ENCODE measurements at regions not wholly inside any gene's neighbourhood (a gene's known extent, or its start where the extent isn't known, plus 50 kb on each side); places are given as distances from the start of the nearest gene placed in this dataset.

- DNase-seq (ENCODE audit: low spot score), result no peak
- no peak for TF ChIP-seq CTCF (IDR thresholded peaks at IDR 0.05; ENCODE audit: extremely low read depth, missing control alignments)
These were observed 404.0 kb downstream of the PPARGC1A start for GRCh38 chr4:23485801-23486200.

- DNase-seq (ENCODE audit: low spot score), result no peak
- no peak for TF ChIP-seq CTCF (IDR thresholded peaks at IDR 0.05; ENCODE audit: extremely low read depth, missing control alignments)
These were observed 405.2 kb downstream of the PPARGC1A start for GRCh38 chr4:23484689-23485088.

GRCh38 chr4:23483320-23483960, 406.4 kb downstream of the PPARGC1A start:
- TF ChIP-seq CTCF (IDR thresholded peaks at IDR 0.05; ENCODE audit: extremely low read depth, missing control alignments), result no peak
- no peak for DNase-seq (ENCODE audit: low spot score)

GRCh38 chr4:23481566-23481965, 408.3 kb downstream of the PPARGC1A start:
- no peak for DNase-seq (ENCODE audit: low spot score)
- TF ChIP-seq CTCF (IDR thresholded peaks at IDR 0.05; ENCODE audit: extremely low read depth, missing control alignments), result no peak

- TF ChIP-seq CTCF (IDR thresholded peaks at IDR 0.05; ENCODE audit: extremely low read depth, missing control alignments), result no peak
- DNase-seq (ENCODE audit: low spot score), result no peak
These were observed 411.9 kb downstream of the PPARGC1A start for GRCh38 chr4:23477905-23478304.

GRCh38 chr4:23476515-23477090, 413.2 kb downstream of the PPARGC1A start:
- TF ChIP-seq CTCF (IDR thresholded peaks at IDR 0.05; ENCODE audit: extremely low read depth, missing control alignments), result no peak
- DNase-seq (ENCODE audit: low spot score), result no peak

- no peak for DNase-seq (ENCODE audit: low spot score)
- no peak for TF ChIP-seq CTCF (IDR thresholded peaks at IDR 0.05; ENCODE audit: extremely low read depth, missing control alignments)
These were observed 426.8 kb downstream of the PPARGC1A start for GRCh38 chr4:23463071-23463470.

Data from GM20000 (cell line).